BJ (cell line): ENCODE measurements at regions not wholly inside any gene's neighbourhood (a gene's known extent, or its start where the extent isn't known, plus 50 kb on each side); places are given as distances from the start of the nearest gene placed in this dataset.
"Not testable (repeated sequence)": the region's sequence is repeated elsewhere in the genome, so short reads cannot be mapped to it uniquely, and the experiment has no call there.

Experiments used
- CTCF ChIA-PET: fragments of 350-600 bp; formaldehyde crosslinking; extraction: SDS; loops from one replicate; lab custom pipeline; 2021; ENCODE audit warnings: antibody characterized with exemption, inconsistent platforms; lab: Yijun Ruan, JAX
- POLR2A ChIA-PET: fragments of 300-600 bp; sonication (Branson Sonifier 250); formaldehyde crosslinking; extraction: SDS; loops from one replicate; lab custom pipeline; 2021; ENCODE audit warnings: antibody characterized with exemption; lab: Charles Lee
- DNase-seq: peaks from one replicate; pipeline ENCODE4 v3.0.0-alpha.2; 2011; ENCODE audit warnings: low read depth
- H3K27me3 ChIP-seq: 2 replicates; pipeline ENCODE4 v1.6.0; 2011; ENCODE audit warnings: low read length; ENCODE audit not compliant: control insufficient read depth, insufficient read depth
- H3K36me3 ChIP-seq: 2 replicates; pipeline ENCODE4 v1.5.1; 2011; ENCODE audit warnings: low read length; ENCODE audit not compliant: control insufficient read depth, insufficient read depth
- H3K4me3 ChIP-seq: 2 replicates; pipeline ENCODE4 v1.5.1; 2011; ENCODE audit warnings: low read depth, mild to moderate bottlenecking, control low read depth, low read length
- CTCF ChIP-seq: IDR thresholded peaks from 2 replicates; pipeline ENCODE4 v1.5.1; 2011; ENCODE audit warnings: low read depth, mild to moderate bottlenecking, control low read depth, inconsistent platforms, low read length, moderate library complexity; ENCODE audit not compliant: insufficient read depth

- no peak for TF ChIP-seq CTCF
- Histone ChIP-seq H3K4me3 (no peak overlapping the region), H3K27me3 (no peaks in the 10 kb centered on the region), H3K36me3 (no peaks in the 10 kb centered on the region)
- POLR2A ChIA-PET, result no interaction called here
- CTCF ChIA-PET, result no interaction called here
- no peak for DNase-seq
Measured at GRCh38 chrX:5695971-5696370, 532.7 kb downstream of the NLGN4X start.

- CTCF ChIA-PET, result no interaction called here
- no peaks in the 10 kb centered on the region for H3K36me3 ChIP-seq
- no peak for DNase-seq
- H3K4me3 ChIP-seq, result no peak overlapping the region
- no peaks in the 10 kb centered on the region for H3K27me3 ChIP-seq
- no peak for TF ChIP-seq CTCF
- POLR2A ChIA-PET, result no interaction called here
Measured at GRCh38 chrX:5683996-5684395, 544.7 kb downstream of the NLGN4X start.

GRCh38 chrX:5681159-5681558 is 547.5 kb downstream of the NLGN4X start:
- Histone ChIP-seq H3K4me3 (no peak overlapping the region), H3K27me3 (no peaks in the 10 kb centered on the region), H3K36me3 (no peaks in the 10 kb centered on the region)
- POLR2A ChIA-PET, result no interaction called here
- CTCF ChIA-PET, result no interaction called here
- TF ChIP-seq CTCF, result no peak
- DNase-seq, result no peak

- H3K36me3 ChIP-seq, result no peaks in the 10 kb centered on the region
- CTCF ChIA-PET, result no interaction called here
- POLR2A ChIA-PET, result no interaction called here
- H3K27me3 ChIP-seq, result no peaks in the 10 kb centered on the region
- no peak for TF ChIP-seq CTCF
- no peak for DNase-seq
- no peak overlapping the region for H3K4me3 ChIP-seq
Measured at GRCh38 chrX:5674036-5674435, 554.6 kb downstream of the NLGN4X start.

- DNase-seq, result no peak
- Histone ChIP-seq H3K27me3 (no peaks in the 10 kb centered on the region), H3K4me3 (no peak overlapping the region), H3K36me3 (no peaks in the 10 kb centered on the region)
- CTCF ChIA-PET, result no interaction called here
- no peak for TF ChIP-seq CTCF
- POLR2A ChIA-PET, result no interaction called here
Measured at GRCh38 chrX:5672099-5672498, 556.6 kb downstream of the NLGN4X start.

- POLR2A ChIA-PET, CTCF ChIA-PET, H3K4me3 ChIP-seq, DNase-seq, H3K36me3 ChIP-seq, H3K27me3 ChIP-seq: not testable (repeated sequence)
Measured at GRCh38 chrX:5666689-5667088, 562.0 kb downstream of the NLGN4X start.
